ENCODE measurements at regions not wholly inside any gene's neighbourhood (a gene's known extent, or its start where the extent isn't known, plus 50 kb on each side); places are given as distances from the start of the nearest gene placed in this dataset.

DNA sequence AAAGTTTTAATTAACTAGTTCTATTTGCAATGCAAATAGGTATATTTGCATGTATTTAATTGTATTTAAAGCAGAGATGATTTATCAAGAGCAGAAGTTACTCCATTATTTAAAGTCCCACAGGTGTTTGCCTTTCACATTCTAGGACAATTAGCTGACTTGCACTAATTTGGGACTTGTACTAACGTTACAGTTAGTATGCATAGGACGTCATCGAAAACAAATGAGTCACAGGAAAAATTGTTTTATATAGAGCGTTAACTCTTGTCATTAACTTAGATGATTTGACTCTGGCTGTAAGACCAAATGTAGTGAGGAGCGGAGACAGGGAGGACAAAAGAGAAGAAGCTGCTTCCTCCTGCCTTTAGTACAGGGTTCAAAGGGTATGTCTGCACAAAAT lies 126.1 kb upstream of the IFNE start:
- TF ChIP-seq TAF1 (IDR thresholded peaks at IDR 0.05; ENCODE audit: low read depth, low read length) (no peak), POLR2A (IDR thresholded peaks at IDR 0.05; ENCODE audit: low read depth, low read length) (no peak), POLR2AphosphoS5 (IDR thresholded peaks at IDR 0.05; ENCODE audit: low read depth, low read length) (no peak), SPI1 (IDR thresholded peaks at IDR 0.05; ENCODE audit: low read depth, low read length) (no peak)

All from GM12891 (cell line).